ENCODE measurements at regions not wholly inside any gene's neighbourhood (a gene's known extent, or its start where the extent isn't known, plus 50 kb on each side); places are given as distances from the start of the nearest gene placed in this dataset.
"Not testable (repeated sequence)": the region's sequence is repeated elsewhere in the genome, so short reads cannot be mapped to it uniquely, and the experiment has no call there.

DNA sequence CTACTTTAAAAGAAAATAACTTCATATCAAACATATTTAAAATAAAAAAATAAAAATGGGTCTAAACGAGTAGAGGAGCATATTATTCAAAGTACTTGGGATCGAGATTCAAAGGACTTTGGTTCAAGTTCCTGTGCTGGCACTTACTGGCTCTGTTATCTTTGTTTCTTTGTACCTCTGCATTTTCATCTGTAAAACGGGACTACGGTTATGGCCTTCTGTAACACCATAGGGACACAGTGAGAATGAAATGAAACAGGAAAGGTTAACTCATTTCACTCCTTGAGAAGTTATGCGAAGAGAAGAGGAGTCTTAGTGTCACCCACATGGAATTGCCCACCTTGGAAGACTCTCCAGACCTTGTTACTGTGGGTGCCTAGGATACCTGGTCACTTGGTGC lies 379.1 kb upstream of the CCL2 start:
- Histone ChIP-seq H3K27ac (no peak overlapping the region), H3K9me3 (no peaks in the 10 kb centered on the region), H3K4me3 (no peak overlapping the region), H3K27me3 (peaks cover 0 to 41% (median 0%) of the 10 kb centered on the region in 4 donors), H3K36me3 (no peaks in the 10 kb centered on the region), H3K4me1 (peaks cover 0 to 3% (median 0%) of the 10 kb centered on the region in 3 donors)
- DNase-seq = no peak
- TF ChIP-seq POLR2A (IDR thresholded peaks at IDR 0.05) = no peak
- TF ChIP-seq, protein P1, sequence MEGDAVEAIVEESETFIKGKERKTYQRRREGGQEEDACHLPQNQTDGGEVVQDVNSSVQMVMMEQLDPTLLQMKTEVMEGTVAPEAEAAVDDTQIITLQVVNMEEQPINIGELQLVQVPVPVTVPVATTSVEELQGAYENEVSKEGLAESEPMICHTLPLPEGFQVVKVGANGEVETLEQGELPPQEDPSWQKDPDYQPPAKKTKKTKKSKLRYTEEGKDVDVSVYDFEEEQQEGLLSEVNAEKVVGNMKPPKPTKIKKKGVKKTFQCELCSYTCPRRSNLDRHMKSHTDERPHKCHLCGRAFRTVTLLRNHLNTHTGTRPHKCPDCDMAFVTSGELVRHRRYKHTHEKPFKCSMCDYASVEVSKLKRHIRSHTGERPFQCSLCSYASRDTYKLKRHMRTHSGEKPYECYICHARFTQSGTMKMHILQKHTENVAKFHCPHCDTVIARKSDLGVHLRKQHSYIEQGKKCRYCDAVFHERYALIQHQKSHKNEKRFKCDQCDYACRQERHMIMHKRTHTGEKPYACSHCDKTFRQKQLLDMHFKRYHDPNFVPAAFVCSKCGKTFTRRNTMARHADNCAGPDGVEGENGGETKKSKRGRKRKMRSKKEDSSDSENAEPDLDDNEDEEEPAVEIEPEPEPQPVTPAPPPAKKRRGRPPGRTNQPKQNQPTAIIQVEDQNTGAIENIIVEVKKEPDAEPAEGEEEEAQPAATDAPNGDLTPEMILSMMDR (IDR thresholded peaks at IDR 0.05) = no peak
- intact Hi-C loops (cut with DNase I) = no loop called here
- 75 to 92% methylated on average over 5 of the region's 5 CpGs for WGBS, 2 donors

GRCh38 chr17:33882273-33882672 lies 372.8 kb upstream of the CCL2 start:
- H3K27me3 ChIP-seq = peaks cover 0 to 24% (median 0%) of the 10 kb centered on the region in 4 donors
- H3K36me3 ChIP-seq; H3K9me3 ChIP-seq; H3K27ac ChIP-seq; intact Hi-C loops (cut with DNase I); H3K4me1 ChIP-seq; H3K4me3 ChIP-seq; DNase-seq: not testable (repeated sequence)
- 89 to 95% methylated on average over 1 to 2 of the region's 2 CpGs for WGBS, 2 donors

- DNase-seq; H3K36me3 ChIP-seq; H3K4me1 ChIP-seq; H3K27ac ChIP-seq; H3K4me3 ChIP-seq; H3K9me3 ChIP-seq; intact Hi-C loops (cut with DNase I): not testable (repeated sequence)
- 89 to 90% methylated on average over 2 to 3 of the region's 3 CpGs for WGBS, 2 donors
- H3K27me3 ChIP-seq = peaks cover 0 to 25% (median 0%) of the 10 kb centered on the region in 4 donors
These were observed 372.4 kb upstream of the CCL2 start for GRCh38 chr17:33882677-33883076.

DNA sequence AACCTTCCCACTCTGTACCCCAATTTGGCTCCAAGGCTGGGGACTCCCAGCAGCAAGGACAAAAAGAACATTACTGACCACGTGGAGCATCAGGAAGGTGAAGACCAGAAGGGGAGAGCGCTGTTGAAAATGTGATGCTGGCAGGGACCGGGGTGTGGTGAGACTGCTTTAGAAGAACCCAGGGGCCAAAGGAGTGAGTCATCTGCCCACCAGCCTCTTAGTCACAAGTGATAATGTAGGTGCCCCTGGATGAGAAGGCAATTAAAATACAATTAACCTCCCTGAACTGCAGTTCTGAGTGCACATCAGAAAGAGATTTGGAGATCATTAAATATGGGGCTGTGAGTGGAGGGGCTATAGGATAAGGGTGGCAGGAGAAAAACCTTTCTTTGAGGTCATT lies 366.6 kb upstream of the CCL2 start:
- Histone ChIP-seq H3K4me1 (no peaks in the 10 kb centered on the region), H3K4me3 (no peak overlapping the region), H3K36me3 (no peaks in the 10 kb centered on the region), H3K27ac (no peak overlapping the region), H3K27me3 (peaks cover 0 to 33% (median 0%) of the 10 kb centered on the region in 4 donors), H3K9me3 (no peaks in the 10 kb centered on the region)
- TF ChIP-seq, protein P1 (IDR thresholded peaks at IDR 0.05) = no peak
- no peak for TF ChIP-seq POLR2A (IDR thresholded peaks at IDR 0.05)
- WGBS, 2 donors = 48 to 62% methylated on average over 3 of the region's 3 CpGs
- intact Hi-C loops (cut with DNase I) = no loop called here
- no peak for DNase-seq

DNA sequence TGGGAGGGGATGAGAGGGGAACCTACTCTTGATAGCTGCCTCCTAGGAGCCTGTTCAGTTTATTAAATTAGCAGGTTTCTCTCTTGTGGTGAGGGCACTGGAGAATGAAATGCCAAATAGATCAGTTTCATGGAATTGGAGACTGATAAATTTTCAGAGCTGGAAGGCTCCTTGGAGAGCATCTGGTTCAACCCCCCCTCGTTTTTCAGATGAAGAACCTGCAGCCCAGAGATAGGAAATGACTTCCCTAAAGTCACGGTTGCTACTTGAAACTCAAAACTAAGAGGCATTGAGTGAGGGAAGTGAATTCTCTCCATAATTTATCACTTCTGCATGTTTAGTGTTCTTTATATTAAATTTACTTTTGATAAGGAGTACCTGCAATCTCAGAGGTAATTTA lies 366.0 kb upstream of the CCL2 start:
- H3K36me3 ChIP-seq = no peaks in the 10 kb centered on the region
- intact Hi-C loops (cut with DNase I) = no loop called here
- no peak for TF ChIP-seq POLR2A (IDR thresholded peaks at IDR 0.05)
- TF ChIP-seq, protein P1 (IDR thresholded peaks at IDR 0.05) = no peak
- no peak overlapping the region for H3K27ac ChIP-seq
- no peaks in the 10 kb centered on the region for H3K4me1 ChIP-seq
- no peak overlapping the region for H3K4me3 ChIP-seq
- WGBS, 2 donors = 35 to 39% methylated on average over 2 of the region's 2 CpGs
- peaks cover 0 to 29% (median 0%) of the 10 kb centered on the region in 4 donors for H3K27me3 ChIP-seq
- H3K9me3 ChIP-seq = no peaks in the 10 kb centered on the region
- no peak for DNase-seq

- no peak overlapping the region for H3K27ac ChIP-seq
- no peaks in the 10 kb centered on the region for H3K9me3 ChIP-seq
- DNase-seq = no peak
- no peaks in the 10 kb centered on the region for H3K4me1 ChIP-seq
- intact Hi-C loops (cut with DNase I) = no loop called here
- WGBS, 2 donors = 75% methylated on average over 2 of the region's 2 CpGs
- no peaks in the 10 kb centered on the region for H3K36me3 ChIP-seq
- H3K27me3 ChIP-seq = peaks cover 0 to 29% (median 0%) of the 10 kb centered on the region in 4 donors
- no peak overlapping the region for H3K4me3 ChIP-seq
- no peak for TF ChIP-seq POLR2A (IDR thresholded peaks at IDR 0.05)
- TF ChIP-seq, protein P1 (IDR thresholded peaks at IDR 0.05) = no peak
These were observed 365.3 kb upstream of the CCL2 start for GRCh38 chr17:33889766-33890165.

Data from esophagus squamous epithelium (tissue), 5 donors.